HG03060 (cell line): ENCODE measurements at regions not wholly inside any gene's neighbourhood (a gene's known extent, or its start where the extent isn't known, plus 50 kb on each side); places are given as distances from the start of the nearest gene placed in this dataset.

Experiments used
- ATAC-seq: cut with Tn5 transposase; IDR thresholded peaks from one replicate; pipeline ENCODE4 v1.9.1; 2021; ENCODE audit warnings: low read depth, moderate number of reproducible peaks; ENCODE audit not compliant: unreplicated experiment

GRCh38 chr20:11018668-11019170 lies 344.9 kb upstream of the JAG1 start:
- ATAC-seq = no peak

GRCh38 chr20:11020712-11021111 lies 346.9 kb upstream of the JAG1 start:
- ATAC-seq = no peak

GRCh38 chr20:11027224-11027623 lies 353.4 kb upstream of the JAG1 start:
- no peak for ATAC-seq

- ATAC-seq = no peak
Observed at GRCh38 chr20:11030351-11030750, 356.6 kb upstream of the JAG1 start.

GRCh38 chr20:11031300-11031699 lies 357.5 kb upstream of the JAG1 start:
- ATAC-seq = no peak

- ATAC-seq = no peak
Observed at GRCh38 chr20:11032611-11033010, 358.8 kb upstream of the JAG1 start.

- no peak for ATAC-seq
Observed at GRCh38 chr20:11034025-11034424, 360.2 kb upstream of the JAG1 start.

- ATAC-seq = no peak
Observed at GRCh38 chr20:11035211-11035610, 361.4 kb upstream of the JAG1 start.

GRCh38 chr20:11041396-11041795 lies 367.6 kb upstream of the JAG1 start:
- ATAC-seq = no peak

GRCh38 chr20:11043001-11043400 lies 369.2 kb upstream of the JAG1 start:
- no peak for ATAC-seq

GRCh38 chr20:11044561-11044960 lies 370.8 kb upstream of the JAG1 start:
- ATAC-seq = no peak

GRCh38 chr20:11045412-11046175 lies 371.8 kb upstream of the JAG1 start:
- ATAC-seq = no peak

GRCh38 chr20:11047559-11047958 lies 373.8 kb upstream of the JAG1 start:
- no peak for ATAC-seq

- ATAC-seq = no peak
Observed at GRCh38 chr20:11048739-11049138, 374.9 kb upstream of the JAG1 start.

- no peak for ATAC-seq
Observed at GRCh38 chr20:11050350-11050749, 376.6 kb upstream of the JAG1 start.

GRCh38 chr20:11051136-11051535 lies 377.3 kb upstream of the JAG1 start:
- ATAC-seq = no peak

- ATAC-seq = no peak
Observed at GRCh38 chr20:11053310-11053709, 379.5 kb upstream of the JAG1 start.

GRCh38 chr20:11054266-11054993 lies 380.6 kb upstream of the JAG1 start:
- no peak for ATAC-seq

- no peak for ATAC-seq
Observed at GRCh38 chr20:11056414-11056813, 382.6 kb upstream of the JAG1 start.

- no peak for ATAC-seq
Observed at GRCh38 chr20:11057624-11058023, 383.8 kb upstream of the JAG1 start.

GRCh38 chr20:11059659-11060058 lies 385.9 kb upstream of the JAG1 start:
- ATAC-seq = no peak
